ENCODE measurements at regions not wholly inside any gene's neighbourhood (a gene's known extent, or its start where the extent isn't known, plus 50 kb on each side); places are given as distances from the start of the nearest gene placed in this dataset.

DNA sequence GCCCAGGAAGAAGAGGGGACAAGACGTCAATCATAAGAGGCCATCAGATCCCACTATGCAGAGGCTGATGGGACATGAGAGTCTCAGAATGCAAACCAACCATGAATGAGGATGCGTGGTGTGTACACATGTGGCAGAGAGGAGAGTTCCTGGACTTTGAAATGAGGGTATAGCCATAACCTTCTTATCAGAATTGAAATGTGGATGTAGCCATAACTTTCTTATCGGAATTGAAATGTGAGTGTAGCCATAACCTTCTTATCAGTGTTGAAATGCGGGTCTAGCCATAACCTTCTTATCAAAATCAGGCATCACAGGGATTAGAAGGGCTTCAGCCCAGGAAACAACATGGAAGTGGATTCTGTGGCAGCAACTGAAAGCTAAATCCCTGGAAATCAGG lies 415.5 kb upstream of the FAT1 start:
- in situ Hi-C loops (cut with MboI; ENCODE audit: low pct_unique_long_range_greater_than_20kb, low sequenced_read_pairs, unreplicated experiment), result no loop called here
- no peak for DNase-seq (ENCODE audit: low spot score)
- TF ChIP-seq, protein P1, sequence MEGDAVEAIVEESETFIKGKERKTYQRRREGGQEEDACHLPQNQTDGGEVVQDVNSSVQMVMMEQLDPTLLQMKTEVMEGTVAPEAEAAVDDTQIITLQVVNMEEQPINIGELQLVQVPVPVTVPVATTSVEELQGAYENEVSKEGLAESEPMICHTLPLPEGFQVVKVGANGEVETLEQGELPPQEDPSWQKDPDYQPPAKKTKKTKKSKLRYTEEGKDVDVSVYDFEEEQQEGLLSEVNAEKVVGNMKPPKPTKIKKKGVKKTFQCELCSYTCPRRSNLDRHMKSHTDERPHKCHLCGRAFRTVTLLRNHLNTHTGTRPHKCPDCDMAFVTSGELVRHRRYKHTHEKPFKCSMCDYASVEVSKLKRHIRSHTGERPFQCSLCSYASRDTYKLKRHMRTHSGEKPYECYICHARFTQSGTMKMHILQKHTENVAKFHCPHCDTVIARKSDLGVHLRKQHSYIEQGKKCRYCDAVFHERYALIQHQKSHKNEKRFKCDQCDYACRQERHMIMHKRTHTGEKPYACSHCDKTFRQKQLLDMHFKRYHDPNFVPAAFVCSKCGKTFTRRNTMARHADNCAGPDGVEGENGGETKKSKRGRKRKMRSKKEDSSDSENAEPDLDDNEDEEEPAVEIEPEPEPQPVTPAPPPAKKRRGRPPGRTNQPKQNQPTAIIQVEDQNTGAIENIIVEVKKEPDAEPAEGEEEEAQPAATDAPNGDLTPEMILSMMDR (IDR thresholded peaks at IDR 0.05; ENCODE audit: extremely low read depth, insufficient read depth, missing control alignments), result no peak

GRCh38 chr4:187141101-187141500 lies 417.4 kb upstream of the FAT1 start:
- TF ChIP-seq, protein P1 (IDR thresholded peaks at IDR 0.05; ENCODE audit: extremely low read depth, insufficient read depth, missing control alignments), result no peak
- no peak for DNase-seq (ENCODE audit: low spot score)
- in situ Hi-C loops (cut with MboI; ENCODE audit: low pct_unique_long_range_greater_than_20kb, low sequenced_read_pairs, unreplicated experiment), result no loop called here

- DNase-seq (ENCODE audit: low spot score), result no peak
- in situ Hi-C loops (cut with MboI; ENCODE audit: low pct_unique_long_range_greater_than_20kb, low sequenced_read_pairs, unreplicated experiment), result no loop called here
- TF ChIP-seq, protein P1 (IDR thresholded peaks at IDR 0.05; ENCODE audit: extremely low read depth, insufficient read depth, missing control alignments), result no peak
These were observed 425.7 kb upstream of the FAT1 start for GRCh38 chr4:187149229-187149945.

DNA sequence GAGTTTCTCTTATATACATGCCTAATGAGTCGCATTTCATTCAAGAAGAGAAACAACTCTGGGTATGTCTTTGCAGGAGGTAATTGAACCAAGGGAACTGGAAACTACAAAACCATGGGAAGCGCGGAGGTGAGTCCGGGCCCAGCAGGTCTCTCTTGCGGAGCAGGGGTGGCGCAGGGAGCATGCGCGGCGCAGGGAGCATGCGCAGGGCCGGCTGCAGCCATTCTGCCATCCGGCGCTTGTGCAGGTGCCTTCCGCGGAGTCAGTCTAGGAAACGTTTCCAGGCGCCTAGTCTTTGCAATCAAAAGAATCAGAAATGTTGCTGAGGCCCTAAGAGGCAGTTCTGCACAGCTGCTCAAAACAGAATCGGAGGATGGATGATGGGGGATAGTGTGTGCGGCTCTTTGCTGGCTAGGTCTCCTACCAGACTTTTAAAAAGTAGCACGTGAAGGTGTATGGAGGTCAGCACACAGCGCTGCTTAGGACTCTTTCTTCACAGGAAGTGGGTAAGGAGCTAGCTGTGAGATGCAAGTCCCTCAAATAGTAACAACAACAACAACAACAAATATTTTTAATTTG lies 433.8 kb upstream of the FAT1 start:
- TF ChIP-seq, protein P1 (IDR thresholded peaks at IDR 0.05; ENCODE audit: extremely low read depth, insufficient read depth, missing control alignments), result no peak
- in situ Hi-C loops (cut with MboI; ENCODE audit: low pct_unique_long_range_greater_than_20kb, low sequenced_read_pairs, unreplicated experiment), result no loop called here
- no peak for DNase-seq (ENCODE audit: low spot score)

DNA sequence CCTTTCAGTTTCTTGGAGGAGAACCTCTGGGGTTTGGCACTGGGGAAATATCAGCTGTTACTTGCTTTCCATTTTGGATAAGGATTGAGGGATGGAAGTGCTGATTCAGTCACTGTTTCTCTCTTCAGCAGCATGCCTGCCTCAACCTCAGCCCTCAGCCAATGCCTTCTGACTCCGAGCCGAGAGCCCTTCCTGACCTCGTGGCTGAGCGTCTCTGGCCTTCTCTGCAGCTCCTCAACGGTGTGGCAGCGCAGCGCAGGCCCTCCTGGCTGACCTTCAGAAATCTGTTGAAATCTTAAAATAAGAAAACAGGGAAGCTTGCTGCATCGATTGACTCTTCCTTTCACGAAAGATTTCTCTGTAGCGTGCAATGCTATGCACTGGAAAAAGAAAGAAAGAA lies 434.3 kb upstream of the FAT1 start:
- in situ Hi-C loops (cut with MboI; ENCODE audit: low pct_unique_long_range_greater_than_20kb, low sequenced_read_pairs, unreplicated experiment), result no loop called here
- DNase-seq (ENCODE audit: low spot score), result no peak
- TF ChIP-seq, protein P1 (IDR thresholded peaks at IDR 0.05; ENCODE audit: extremely low read depth, insufficient read depth, missing control alignments), result no peak

GRCh38 chr4:187160486-187160885 lies 436.8 kb upstream of the FAT1 start:
- TF ChIP-seq, protein P1 (IDR thresholded peaks at IDR 0.05; ENCODE audit: extremely low read depth, insufficient read depth, missing control alignments), result no peak
- in situ Hi-C loops (cut with MboI; ENCODE audit: low pct_unique_long_range_greater_than_20kb, low sequenced_read_pairs, unreplicated experiment), result no loop called here

More at GRCh38 chr4:187160486-187160885, 436.8 kb upstream of the FAT1 start:
- DNase-seq (ENCODE audit: low spot score), result no peak

All from GM13977 (cell line).